ENCODE measurements at regions not wholly inside any gene's neighbourhood (a gene's known extent, or its start where the extent isn't known, plus 50 kb on each side); places are given as distances from the start of the nearest gene placed in this dataset.

- intact Hi-C loops (cut with micrococcal nuclease), result no loop called here
- Mint-ChIP-seq H3K27me3 (ENCODE audit: insufficient read depth) (no peaks in the 10 kb centered on the region), H3K4me3 (no peak overlapping the region), H3K27ac (no peak overlapping the region), H3K36me3 (ENCODE audit: low read depth) (no peaks in the 10 kb centered on the region), H3K4me1 (ENCODE audit: low read depth) (no peaks in the 10 kb centered on the region), H3K9me3 (no peaks in the 10 kb centered on the region)
- no peak for DNase-seq (ENCODE audit: low spot score)
Observed at GRCh38 chr9:28853477-28853876, 1280.2 kb upstream of the C9orf72 start.

GRCh38 chr9:28866951-28867350, 1293.7 kb upstream of the C9orf72 start:
- no peak overlapping the region for H3K27ac Mint-ChIP-seq
- no peaks in the 10 kb centered on the region for H3K27me3 Mint-ChIP-seq (ENCODE audit: insufficient read depth)
- no peak overlapping the region for H3K4me3 Mint-ChIP-seq
- H3K4me1 Mint-ChIP-seq (ENCODE audit: low read depth), result no peaks in the 10 kb centered on the region
- H3K36me3 Mint-ChIP-seq (ENCODE audit: low read depth), result no peaks in the 10 kb centered on the region
- H3K9me3 Mint-ChIP-seq, result no peaks in the 10 kb centered on the region
- DNase-seq (ENCODE audit: low spot score), result no peak
- intact Hi-C loops (cut with micrococcal nuclease), result no loop called here

DNA sequence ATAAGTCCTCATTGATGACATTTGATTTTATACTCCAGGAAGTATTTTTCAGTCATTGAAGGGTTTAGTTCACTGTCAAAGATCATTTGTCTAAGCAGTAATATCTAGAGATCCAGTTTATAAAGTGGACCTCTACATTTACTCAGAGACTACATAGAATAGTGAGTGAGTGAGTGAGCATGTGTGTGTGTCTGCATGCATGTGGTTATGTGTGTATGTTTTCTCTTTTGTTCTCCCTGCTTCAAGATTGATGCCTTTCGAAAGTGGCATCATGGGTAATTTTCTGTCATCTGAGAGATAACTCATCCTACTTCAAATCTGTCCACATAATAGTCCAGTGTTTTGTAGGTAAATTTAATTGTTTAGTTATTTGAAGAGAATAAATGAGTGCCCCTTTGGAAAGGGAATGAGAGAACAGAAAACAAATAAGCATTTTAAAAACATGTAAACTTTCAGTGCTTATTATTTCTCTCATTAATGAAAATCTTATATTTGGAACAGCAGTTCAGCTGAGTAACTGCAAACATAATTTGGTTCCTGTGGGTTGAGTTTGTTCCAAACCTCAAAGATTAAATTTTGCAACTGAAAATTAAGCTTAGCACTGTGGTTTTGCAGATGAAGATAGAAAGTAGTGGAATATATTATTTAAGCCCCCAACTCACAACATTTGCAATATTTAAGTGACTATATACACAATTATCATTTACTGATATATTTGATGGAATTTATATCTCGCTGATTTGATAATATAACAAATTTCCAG, 1295.1 kb upstream of the C9orf72 start:
- no peaks in the 10 kb centered on the region for H3K36me3 Mint-ChIP-seq (ENCODE audit: low read depth)
- DNase-seq (ENCODE audit: low spot score), result no peak
- no peaks in the 10 kb centered on the region for H3K4me1 Mint-ChIP-seq (ENCODE audit: low read depth)
- no peak overlapping the region for H3K4me3 Mint-ChIP-seq
- intact Hi-C loops (cut with micrococcal nuclease), result no loop called here
- no peaks in the 10 kb centered on the region for H3K9me3 Mint-ChIP-seq
- H3K27me3 Mint-ChIP-seq (ENCODE audit: insufficient read depth), result no peaks in the 10 kb centered on the region
- no peak overlapping the region for H3K27ac Mint-ChIP-seq

- H3K4me3 Mint-ChIP-seq, result no peak overlapping the region
- H3K36me3 Mint-ChIP-seq (ENCODE audit: low read depth), result no peaks in the 10 kb centered on the region
- H3K9me3 Mint-ChIP-seq, result no peaks in the 10 kb centered on the region
- H3K27ac Mint-ChIP-seq, result no peak overlapping the region
- H3K4me1 Mint-ChIP-seq (ENCODE audit: low read depth), result no peaks in the 10 kb centered on the region
- DNase-seq (ENCODE audit: low spot score), result no peak
- H3K27me3 Mint-ChIP-seq (ENCODE audit: insufficient read depth), result no peaks in the 10 kb centered on the region
- intact Hi-C loops (cut with micrococcal nuclease), result no loop called here
Observed at GRCh38 chr9:28882529-28882928, 1309.2 kb upstream of the C9orf72 start.

DNA sequence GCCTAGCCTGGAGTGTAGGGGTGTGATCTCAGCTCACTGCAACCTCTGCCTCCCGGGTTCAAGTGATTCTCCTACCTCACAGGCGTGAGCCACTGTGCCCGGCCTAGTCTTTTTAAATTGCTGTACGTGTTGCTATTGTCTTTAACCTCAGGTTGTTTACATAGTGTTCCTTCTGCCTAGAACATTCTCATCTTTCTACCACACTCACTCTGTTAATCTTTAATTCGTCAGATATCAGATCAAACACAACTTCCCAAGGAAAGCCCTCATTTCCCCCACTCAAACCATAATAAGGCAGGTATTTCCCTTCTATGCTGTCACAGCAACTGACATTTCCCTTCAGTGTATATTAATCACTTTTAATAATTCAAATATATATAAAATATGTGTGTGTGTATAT, 1310.0 kb upstream of the C9orf72 start:
- intact Hi-C loops (cut with micrococcal nuclease), result no loop called here
- Mint-ChIP-seq H3K4me3 (no peak overlapping the region), H3K9me3 (no peaks in the 10 kb centered on the region), H3K27me3 (ENCODE audit: insufficient read depth) (no peaks in the 10 kb centered on the region), H3K4me1 (ENCODE audit: low read depth) (no peaks in the 10 kb centered on the region), H3K36me3 (ENCODE audit: low read depth) (no peaks in the 10 kb centered on the region), H3K27ac (no peak overlapping the region)
- no peak for DNase-seq (ENCODE audit: low spot score)

GRCh38 chr9:28887188-28887884, 1314.1 kb upstream of the C9orf72 start:
- Mint-ChIP-seq H3K27ac (no peak overlapping the region), H3K9me3 (no peaks in the 10 kb centered on the region), H3K36me3 (ENCODE audit: low read depth) (no peaks in the 10 kb centered on the region), H3K4me3 (no peak overlapping the region), H3K27me3 (ENCODE audit: insufficient read depth) (no peaks in the 10 kb centered on the region), H3K4me1 (ENCODE audit: low read depth) (no peaks in the 10 kb centered on the region)
- intact Hi-C loops (cut with micrococcal nuclease), result no loop called here
- no peak for DNase-seq (ENCODE audit: low spot score)

- Mint-ChIP-seq H3K36me3 (ENCODE audit: low read depth) (no peaks in the 10 kb centered on the region), H3K27me3 (ENCODE audit: insufficient read depth) (no peaks in the 10 kb centered on the region), H3K9me3 (no peaks in the 10 kb centered on the region), H3K4me1 (ENCODE audit: low read depth) (no peaks in the 10 kb centered on the region), H3K27ac (no peak overlapping the region), H3K4me3 (no peak overlapping the region)
- DNase-seq (ENCODE audit: low spot score), result no peak
- intact Hi-C loops (cut with micrococcal nuclease), result no loop called here
Observed at GRCh38 chr9:28888806-28889205, 1315.5 kb upstream of the C9orf72 start.

- Mint-ChIP-seq H3K4me1 (ENCODE audit: low read depth) (no peaks in the 10 kb centered on the region), H3K9me3 (no peaks in the 10 kb centered on the region), H3K27me3 (ENCODE audit: insufficient read depth) (no peaks in the 10 kb centered on the region), H3K36me3 (ENCODE audit: low read depth) (no peaks in the 10 kb centered on the region), H3K4me3 (no peak overlapping the region), H3K27ac (no peak overlapping the region)
- intact Hi-C loops (cut with micrococcal nuclease), result no loop called here
- DNase-seq (ENCODE audit: low spot score), result no peak
Observed at GRCh38 chr9:28892538-28892937, 1319.3 kb upstream of the C9orf72 start.

GRCh38 chr9:28899267-28899666, 1326.0 kb upstream of the C9orf72 start:
- DNase-seq (ENCODE audit: low spot score), result no peak
- Mint-ChIP-seq H3K4me3 (no peak overlapping the region), H3K36me3 (ENCODE audit: low read depth) (no peaks in the 10 kb centered on the region), H3K9me3 (no peaks in the 10 kb centered on the region), H3K27ac (no peak overlapping the region), H3K27me3 (ENCODE audit: insufficient read depth) (no peaks in the 10 kb centered on the region), H3K4me1 (ENCODE audit: low read depth) (no peaks in the 10 kb centered on the region)
- intact Hi-C loops (cut with micrococcal nuclease), result no loop called here

- Mint-ChIP-seq H3K9me3 (no peaks in the 10 kb centered on the region), H3K36me3 (ENCODE audit: low read depth) (no peaks in the 10 kb centered on the region)
Observed at GRCh38 chr9:28899926-28900325, 1326.6 kb upstream of the C9orf72 start.

GRCh38 chr9:28900406-28900805, 1327.1 kb upstream of the C9orf72 start:
- Mint-ChIP-seq H3K4me3 (no peak overlapping the region), H3K27ac (no peak overlapping the region), H3K27me3 (ENCODE audit: insufficient read depth) (no peaks in the 10 kb centered on the region), H3K36me3 (ENCODE audit: low read depth) (no peaks in the 10 kb centered on the region), H3K9me3 (no peaks in the 10 kb centered on the region), H3K4me1 (ENCODE audit: low read depth) (no peaks in the 10 kb centered on the region)
- no peak for DNase-seq (ENCODE audit: low spot score)
- intact Hi-C loops (cut with micrococcal nuclease), result no loop called here

More at GRCh38 chr9:28899926-28900325, 1326.6 kb upstream of the C9orf72 start:
- Mint-ChIP-seq H3K4me1 (ENCODE audit: low read depth) (no peaks in the 10 kb centered on the region), H3K4me3 (no peak overlapping the region), H3K27me3 (ENCODE audit: insufficient read depth) (no peaks in the 10 kb centered on the region), H3K27ac (no peak overlapping the region)
- intact Hi-C loops (cut with micrococcal nuclease), result no loop called here
- DNase-seq (ENCODE audit: low spot score), result no peak

DNA sequence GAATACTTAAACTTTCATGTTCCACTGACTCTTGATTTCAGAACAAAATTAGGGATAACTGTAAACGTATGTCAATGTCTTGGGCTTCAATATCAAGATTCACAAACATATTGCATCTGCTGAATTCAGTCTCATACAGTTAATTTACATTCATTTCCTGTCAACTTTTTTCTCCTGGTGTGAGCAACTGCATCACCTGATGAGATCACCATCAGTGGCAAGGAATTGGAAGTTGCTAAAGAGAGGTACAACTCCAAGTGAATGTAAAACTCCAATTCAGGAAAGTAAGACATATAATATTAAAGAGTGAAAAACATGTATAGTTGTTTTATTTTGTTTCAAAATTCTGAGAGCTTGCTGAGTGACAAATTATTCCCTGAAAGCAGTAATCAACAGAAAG, 1336.2 kb upstream of the C9orf72 start:
- Mint-ChIP-seq H3K4me1 (ENCODE audit: low read depth) (no peaks in the 10 kb centered on the region), H3K27ac (no peak overlapping the region), H3K4me3 (no peak overlapping the region), H3K27me3 (ENCODE audit: insufficient read depth) (no peaks in the 10 kb centered on the region), H3K36me3 (ENCODE audit: low read depth) (no peaks in the 10 kb centered on the region), H3K9me3 (no peaks in the 10 kb centered on the region)
- intact Hi-C loops (cut with micrococcal nuclease), result no loop called here
- no peak for DNase-seq (ENCODE audit: low spot score)

DNA sequence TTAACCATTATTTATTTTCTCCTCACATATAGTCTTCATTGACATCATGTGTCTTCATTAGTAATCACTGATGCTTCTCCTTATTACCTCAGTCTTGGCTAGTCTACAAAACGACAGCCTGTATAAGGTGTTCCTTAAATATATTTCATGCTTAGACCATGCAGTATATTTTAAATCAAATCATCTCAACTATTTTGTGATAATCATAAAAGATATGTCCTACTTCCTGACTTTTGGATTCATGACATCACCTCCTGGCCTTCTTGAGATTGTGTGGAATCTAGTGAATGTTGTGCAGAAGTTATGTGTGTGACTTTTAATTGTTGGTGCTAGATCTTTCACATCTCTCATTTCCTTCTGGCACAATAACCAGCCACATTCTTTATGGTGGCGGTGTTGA, 1339.3 kb upstream of the C9orf72 start:
- intact Hi-C loops (cut with micrococcal nuclease), result no loop called here
- no peaks in the 10 kb centered on the region for H3K9me3 Mint-ChIP-seq

More for the DNA sequence above, 1339.3 kb upstream of the C9orf72 start:
- Mint-ChIP-seq H3K36me3 (ENCODE audit: low read depth) (no peaks in the 10 kb centered on the region), H3K4me3 (no peak overlapping the region), H3K27ac (no peak overlapping the region), H3K4me1 (ENCODE audit: low read depth) (no peaks in the 10 kb centered on the region), H3K27me3 (ENCODE audit: insufficient read depth) (no peaks in the 10 kb centered on the region)
- DNase-seq (ENCODE audit: low spot score), result no peak
